ENCODE measurements at regions not wholly inside any gene's neighbourhood (a gene's known extent, or its start where the extent isn't known, plus 50 kb on each side); places are given as distances from the start of the nearest gene placed in this dataset.
"Not testable (repeated sequence)": the region's sequence is repeated elsewhere in the genome, so short reads cannot be mapped to it uniquely, and the experiment has no call there.

DNA sequence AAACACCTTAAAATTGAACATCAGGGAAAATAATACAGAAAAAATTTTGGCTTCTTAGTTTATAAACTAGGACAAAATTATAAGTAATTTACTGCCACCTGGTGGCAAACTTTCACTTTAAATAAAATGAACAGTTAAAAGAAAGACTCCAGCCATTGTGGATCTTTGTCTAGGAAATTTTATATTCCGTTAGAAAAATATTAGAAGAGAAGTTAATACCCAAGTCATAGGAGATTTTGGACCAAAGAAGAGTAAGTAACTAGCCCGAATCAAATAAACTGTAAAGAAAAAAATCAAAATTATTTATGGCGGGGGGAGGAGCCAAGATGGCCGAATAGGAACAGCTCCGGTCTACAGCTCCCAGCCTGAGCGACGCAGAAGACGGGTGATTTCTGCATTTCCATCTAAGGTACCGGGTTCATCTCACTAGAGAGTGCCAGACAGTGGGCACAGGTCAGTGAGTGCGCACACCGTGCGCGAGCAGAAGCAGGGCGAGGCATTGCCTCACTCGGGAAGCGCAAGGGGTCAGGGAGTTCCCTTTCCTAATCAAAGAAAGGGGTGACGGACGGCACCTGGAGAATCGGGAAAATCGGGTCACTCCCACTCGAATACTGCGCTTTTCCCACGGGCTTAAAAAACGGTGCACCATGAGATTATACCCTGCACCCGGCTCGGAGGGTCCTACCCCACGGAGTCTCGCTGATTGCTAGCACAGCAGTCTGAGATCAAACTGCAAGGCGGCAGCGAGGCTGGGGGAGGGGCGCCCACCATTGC lies 73.4 kb upstream of the SCIN start:
- TF ChIP-seq, protein P1, sequence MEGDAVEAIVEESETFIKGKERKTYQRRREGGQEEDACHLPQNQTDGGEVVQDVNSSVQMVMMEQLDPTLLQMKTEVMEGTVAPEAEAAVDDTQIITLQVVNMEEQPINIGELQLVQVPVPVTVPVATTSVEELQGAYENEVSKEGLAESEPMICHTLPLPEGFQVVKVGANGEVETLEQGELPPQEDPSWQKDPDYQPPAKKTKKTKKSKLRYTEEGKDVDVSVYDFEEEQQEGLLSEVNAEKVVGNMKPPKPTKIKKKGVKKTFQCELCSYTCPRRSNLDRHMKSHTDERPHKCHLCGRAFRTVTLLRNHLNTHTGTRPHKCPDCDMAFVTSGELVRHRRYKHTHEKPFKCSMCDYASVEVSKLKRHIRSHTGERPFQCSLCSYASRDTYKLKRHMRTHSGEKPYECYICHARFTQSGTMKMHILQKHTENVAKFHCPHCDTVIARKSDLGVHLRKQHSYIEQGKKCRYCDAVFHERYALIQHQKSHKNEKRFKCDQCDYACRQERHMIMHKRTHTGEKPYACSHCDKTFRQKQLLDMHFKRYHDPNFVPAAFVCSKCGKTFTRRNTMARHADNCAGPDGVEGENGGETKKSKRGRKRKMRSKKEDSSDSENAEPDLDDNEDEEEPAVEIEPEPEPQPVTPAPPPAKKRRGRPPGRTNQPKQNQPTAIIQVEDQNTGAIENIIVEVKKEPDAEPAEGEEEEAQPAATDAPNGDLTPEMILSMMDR (IDR thresholded peaks at IDR 0.05; ENCODE audit: borderline replicate concordance, extremely low read depth, low read length, poor library complexity, severe bottlenecking) = peak; percentile 53
- not testable (repeated sequence) for TF ChIP-seq EZH2 (IDR thresholded peaks at IDR 0.05; ENCODE audit: borderline replicate concordance, low read depth, low read length, severe bottlenecking)
